ENCODE measurements at regions not wholly inside any gene's neighbourhood (a gene's known extent, or its start where the extent isn't known, plus 50 kb on each side); places are given as distances from the start of the nearest gene placed in this dataset.

GRCh38 chr20:48026981-48027592 is 241.8 kb upstream of the SULF2 start:
- H3K9me2 ChIP-seq (replicated peaks; ENCODE audit: control insufficient read depth, low read length), result no peaks in the 10 kb centered on the region
- no peak overlapping the region for H3K27ac ChIP-seq (ENCODE audit: low read depth, low read length)
- peaks cover 7% of the 10 kb centered on the region for H3K27me3 ChIP-seq (ENCODE audit: control insufficient read depth, low read length)
- H3K36me3 ChIP-seq (ENCODE audit: control insufficient read depth, low read length), result no peaks in the 10 kb centered on the region
- H4K20me1 ChIP-seq (ENCODE audit: control insufficient read depth, insufficient read depth, low read depth, low read length), result no peaks in the 10 kb centered on the region
- H3F3A ChIP-seq (ENCODE audit: control insufficient read depth, insufficient read depth), result no peaks in the 10 kb centered on the region
- no peak overlapping the region for H3K4me3 ChIP-seq (ENCODE audit: low read length)
- H3K9me3 ChIP-seq (ENCODE audit: control insufficient read depth, insufficient read depth, low read length), result no peaks in the 10 kb centered on the region
- H3K4me1 ChIP-seq (ENCODE audit: control insufficient read depth, low read length), result no peaks in the 10 kb centered on the region
- TF ChIP-seq EZH2phosphoT487 (IDR thresholded peaks at IDR 0.05; ENCODE audit: borderline replicate concordance, low read length), result no peak
- TF ChIP-seq, protein P1, sequence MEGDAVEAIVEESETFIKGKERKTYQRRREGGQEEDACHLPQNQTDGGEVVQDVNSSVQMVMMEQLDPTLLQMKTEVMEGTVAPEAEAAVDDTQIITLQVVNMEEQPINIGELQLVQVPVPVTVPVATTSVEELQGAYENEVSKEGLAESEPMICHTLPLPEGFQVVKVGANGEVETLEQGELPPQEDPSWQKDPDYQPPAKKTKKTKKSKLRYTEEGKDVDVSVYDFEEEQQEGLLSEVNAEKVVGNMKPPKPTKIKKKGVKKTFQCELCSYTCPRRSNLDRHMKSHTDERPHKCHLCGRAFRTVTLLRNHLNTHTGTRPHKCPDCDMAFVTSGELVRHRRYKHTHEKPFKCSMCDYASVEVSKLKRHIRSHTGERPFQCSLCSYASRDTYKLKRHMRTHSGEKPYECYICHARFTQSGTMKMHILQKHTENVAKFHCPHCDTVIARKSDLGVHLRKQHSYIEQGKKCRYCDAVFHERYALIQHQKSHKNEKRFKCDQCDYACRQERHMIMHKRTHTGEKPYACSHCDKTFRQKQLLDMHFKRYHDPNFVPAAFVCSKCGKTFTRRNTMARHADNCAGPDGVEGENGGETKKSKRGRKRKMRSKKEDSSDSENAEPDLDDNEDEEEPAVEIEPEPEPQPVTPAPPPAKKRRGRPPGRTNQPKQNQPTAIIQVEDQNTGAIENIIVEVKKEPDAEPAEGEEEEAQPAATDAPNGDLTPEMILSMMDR (IDR thresholded peaks at IDR 0.05; ENCODE audit: low read depth, low read length, poor library complexity, severe bottlenecking), result no peak
- H3K4me2 ChIP-seq (ENCODE audit: low read length), result no peak overlapping the region
- H3K79me2 ChIP-seq (ENCODE audit: control insufficient read depth, low read length), result no peaks in the 10 kb centered on the region

- Histone ChIP-seq H3K4me1 (ENCODE audit: control insufficient read depth, low read length) (no peaks in the 10 kb centered on the region), H3K4me2 (ENCODE audit: low read length) (no peak overlapping the region), H3F3A (ENCODE audit: control insufficient read depth, insufficient read depth) (no peaks in the 10 kb centered on the region), H3K27me3 (ENCODE audit: control insufficient read depth, low read length) (peaks cover 10% of the 10 kb centered on the region), H3K36me3 (ENCODE audit: control insufficient read depth, low read length) (no peaks in the 10 kb centered on the region), H3K27ac (ENCODE audit: low read depth, low read length) (no peak overlapping the region), H3K4me3 (ENCODE audit: low read length) (no peak overlapping the region), H3K79me2 (ENCODE audit: control insufficient read depth, low read length) (no peaks in the 10 kb centered on the region), H4K20me1 (ENCODE audit: control insufficient read depth, insufficient read depth, low read depth, low read length) (no peaks in the 10 kb centered on the region), H3K9me2 (replicated peaks; ENCODE audit: control insufficient read depth, low read length) (no peaks in the 10 kb centered on the region), H3K9me3 (ENCODE audit: control insufficient read depth, insufficient read depth, low read length) (no peaks in the 10 kb centered on the region)
- TF ChIP-seq, protein P1 (IDR thresholded peaks at IDR 0.05; ENCODE audit: low read depth, low read length, poor library complexity, severe bottlenecking), result no peak
- no peak for TF ChIP-seq EZH2phosphoT487 (IDR thresholded peaks at IDR 0.05; ENCODE audit: borderline replicate concordance, low read length)
Observed at GRCh38 chr20:48025661-48026060, 240.4 kb upstream of the SULF2 start.

- Histone ChIP-seq H4K20me1 (ENCODE audit: control insufficient read depth, insufficient read depth, low read depth, low read length) (no peaks in the 10 kb centered on the region), H3K79me2 (ENCODE audit: control insufficient read depth, low read length) (no peaks in the 10 kb centered on the region), H3K4me1 (ENCODE audit: control insufficient read depth, low read length) (no peaks in the 10 kb centered on the region), H3K4me2 (ENCODE audit: low read length) (no peak overlapping the region), H3K27ac (ENCODE audit: low read depth, low read length) (no peak overlapping the region), H3K4me3 (ENCODE audit: low read length) (no peak overlapping the region), H3K36me3 (ENCODE audit: control insufficient read depth, low read length) (no peaks in the 10 kb centered on the region), H3F3A (ENCODE audit: control insufficient read depth, insufficient read depth) (no peaks in the 10 kb centered on the region), H3K9me3 (ENCODE audit: control insufficient read depth, insufficient read depth, low read length) (no peaks in the 10 kb centered on the region), H3K9me2 (replicated peaks; ENCODE audit: control insufficient read depth, low read length) (no peaks in the 10 kb centered on the region), H3K27me3 (ENCODE audit: control insufficient read depth, low read length) (peaks cover 7% of the 10 kb centered on the region; the same call in 1 of the 2 replicates)
- TF ChIP-seq EZH2phosphoT487 (IDR thresholded peaks at IDR 0.05; ENCODE audit: borderline replicate concordance, low read length), result no peak
- TF ChIP-seq, protein P1 (IDR thresholded peaks at IDR 0.05; ENCODE audit: low read depth, low read length, poor library complexity, severe bottlenecking), result no peak
Observed at GRCh38 chr20:48025051-48025515, 239.8 kb upstream of the SULF2 start.
